IPS DF 4.7 (cell line): ENCODE measurements at regions not wholly inside any gene's neighbourhood (a gene's known extent, or its start where the extent isn't known, plus 50 kb on each side); places are given as distances from the start of the nearest gene placed in this dataset.
A peak's percentile ranks its signal among the peaks of the same experiment; 100 is the strongest.

ENCODE experiments used
- DNase-seq: peaks from one replicate; pipeline ENCODE4 v3.0.0-alpha.2; 2013; ENCODE audit warnings: low spot score; ENCODE audit errors: extremely low read depth

- no peak for DNase-seq
Measured at GRCh38 chr22:26846076-26846475, 188.7 kb downstream of the MIAT start.

GRCh38 chr22:26846645-26847044, 189.3 kb downstream of the MIAT start:
- no peak for DNase-seq

- no peak for DNase-seq
Measured at GRCh38 chr22:26847046-26847445, 189.7 kb downstream of the MIAT start.

GRCh38 chr22:26847816-26848215, 190.4 kb downstream of the MIAT start:
- DNase-seq = no peak

- no peak for DNase-seq
Measured at GRCh38 chr22:26848244-26848920, 191.0 kb downstream of the MIAT start.

GRCh38 chr22:26849575-26849974, 192.2 kb downstream of the MIAT start:
- no peak for DNase-seq

GRCh38 chr22:26851125-26851524, 193.7 kb downstream of the MIAT start:
- DNase-seq = no peak

GRCh38 chr22:26852176-26852575, 194.8 kb downstream of the MIAT start:
- peak; percentile 53 for DNase-seq

GRCh38 chr22:26853071-26853470, 195.7 kb downstream of the MIAT start:
- DNase-seq = no peak

- DNase-seq = no peak
Measured at GRCh38 chr22:26853495-26853894, 196.1 kb downstream of the MIAT start.

GRCh38 chr22:26857169-26857568, 199.8 kb downstream of the MIAT start:
- no peak for DNase-seq

- DNase-seq = no peak
Measured at GRCh38 chr22:26860301-26860700, 202.9 kb downstream of the MIAT start.

- no peak for DNase-seq
Measured at GRCh38 chr22:26865021-26865420, 207.6 kb downstream of the MIAT start.

- DNase-seq = no peak
Measured at GRCh38 chr22:26883393-26883792, 226.0 kb downstream of the MIAT start.

GRCh38 chr22:26884921-26885320, 227.5 kb downstream of the MIAT start:
- DNase-seq = no peak

GRCh38 chr22:26885441-26886261, 228.3 kb downstream of the MIAT start:
- DNase-seq = no peak

- DNase-seq = no peak
Measured at GRCh38 chr22:26887456-26887855, 230.1 kb downstream of the MIAT start.

GRCh38 chr22:26887916-26888315, 230.5 kb downstream of the MIAT start:
- DNase-seq = no peak

GRCh38 chr22:26888887-26889286, 231.5 kb downstream of the MIAT start:
- no peak for DNase-seq

- DNase-seq = no peak
Measured at GRCh38 chr22:26889802-26890201, 232.4 kb downstream of the MIAT start.

GRCh38 chr22:26890870-26891269, 233.5 kb downstream of the MIAT start:
- DNase-seq = no peak

- DNase-seq = no peak
Measured at GRCh38 chr22:26891429-26891828, 234.0 kb downstream of the MIAT start.
